A549 (cell line): ENCODE measurements at regions not wholly inside any gene's neighbourhood (a gene's known extent, or its start where the extent isn't known, plus 50 kb on each side); places are given as distances from the start of the nearest gene placed in this dataset.

Experiments
- ATAC-seq, 2 experiments: fragments of 200-7000 bp in 1 of 2; fragments of >200 bp in 1 of 2; cut with Nextera tagmentation in 1 of 2; cut with Tn5 transposase in 1 of 2; 3 replicates each; pipeline versions ENCODE4 v1.8.0 to v1.9.1; 2018 to 2020; ENCODE audit warnings: mild to moderate bottlenecking in 1 of 2, moderate library complexity in 1 of 2
- CTCF ChIA-PET: fragments of 300-600 bp; sonication (Branson Sonifier 250); formaldehyde crosslinking; extraction: SDS; loops from one replicate; lab custom pipeline; 2021; ENCODE audit warnings: antibody characterized with exemption, inconsistent platforms; lab: Yijun Ruan, JAX
- POLR2A ChIA-PET: fragments of 350-600 bp; formaldehyde crosslinking; extraction: SDS; loops from one replicate; lab custom pipeline; 2021; ENCODE audit warnings: antibody characterized with exemption, inconsistent platforms; lab: Yijun Ruan, JAX
- DNase-seq, 2 experiments: peaks; one replicate each; pipeline versions ENCODE4 v3.0.0 to v3.0.0-alpha.2; 2011 to 2016; ENCODE audit warnings: low read depth in 1 of 2, low spot score in 1 of 2
- FAIRE-seq: peaks from 2 replicates; lab custom pipeline; 2011; peaks lifted over from hg19 to GRCh38; lab: Jason Lieb, UNC
- H3K27ac ChIP-seq, 2 experiments: fragments of >200 bp; sonication (Bioruptor Twin); formaldehyde crosslinking; 3 replicates each; pipeline ENCODE4 v1.5.1; 2016 to 2017
- H3K4me1 ChIP-seq: fragments of >200 bp; sonication (Bioruptor Twin); formaldehyde crosslinking; 3 replicates; pipeline ENCODE4 v1.6.1; 2016
- H3K4me2 ChIP-seq: fragments of >200 bp; sonication (Bioruptor Twin); formaldehyde crosslinking; 3 replicates; pipeline ENCODE4 v1.6.1; 2016
- H3K4me3 ChIP-seq: fragments of >200 bp; sonication (Bioruptor Twin); formaldehyde crosslinking; 3 replicates; pipeline ENCODE4 v1.5.1; 2016
- H3K9me3 ChIP-seq: fragments of >200 bp; sonication (Bioruptor Twin); formaldehyde crosslinking; 3 replicates; pipeline ENCODE4 v1.6.1; 2016
- ATOH8 ChIP-seq: fragments of 250-450 bp; sonication (Bioruptor Pico); IDR thresholded peaks from 2 replicates; pipeline ENCODE4 v1.5.0; 2020; ENCODE audit warnings: low read depth, mild to moderate bottlenecking, moderate library complexity
- BHLHE40 ChIP-seq: IDR thresholded peaks from 2 replicates; pipeline ENCODE4 v1.6.1; 2012; ENCODE audit warnings: low read depth, low read length, inconsistent platforms
- CBX8 ChIP-seq: fragments of 200-600 bp; sonication (generic); IDR thresholded peaks from 2 replicates; pipeline ENCODE4 v1.6.1; 2016
- CEBPB ChIP-seq, 2 experiments: fragments of >200 bp in 1 of 2; sonication (Bioruptor Twin) in 1 of 2; formaldehyde crosslinking in 1 of 2; IDR thresholded peaks; 2 replicates each; pipeline ENCODE4 v1.6.1; 2012 to 2016
- CHD4 ChIP-seq: fragments of 200-600 bp; sonication (generic); IDR thresholded peaks from 2 replicates; pipeline ENCODE4 v1.6.1; 2016; ENCODE audit warnings: antibody characterized with exemption, mild to moderate bottlenecking, borderline replicate concordance
- EP300 ChIP-seq, 2 experiments: fragments of >200 bp; sonication (Bioruptor Twin); formaldehyde crosslinking; IDR thresholded peaks; 2 replicates in 1 of 2; 3 replicates in 1 of 2; pipeline ENCODE4 v1.6.1; 2016 to 2017
- FOSL2 ChIP-seq, 2 experiments: fragments of 450-650 bp in 1 of 2; fragments of >200 bp in 1 of 2; sonication (Bioruptor Twin) in 1 of 2; formaldehyde crosslinking; IDR thresholded peaks; 2 replicates each; pipeline versions ENCODE4 v1.5.0 to v1.6.1; 2016 to 2020; ENCODE audit warnings: mild to moderate bottlenecking in 1 of 2, moderate library complexity in 1 of 2
- GATA3 ChIP-seq: IDR thresholded peaks from 2 replicates; pipeline ENCODE4 v1.6.1; 2012; ENCODE audit warnings: borderline replicate concordance
- HDAC2 ChIP-seq: fragments of 200-600 bp; sonication (generic); IDR thresholded peaks from 2 replicates; pipeline ENCODE4 v1.6.1; 2016
- HOXB5 ChIP-seq: fragments of 250-450 bp; sonication (Bioruptor Pico); IDR thresholded peaks from 2 replicates; pipeline ENCODE4 v1.5.0; 2020; ENCODE audit warnings: mild to moderate bottlenecking, moderate library complexity
- JUN ChIP-seq, 2 experiments: fragments of >200 bp; sonication (Bioruptor Twin); formaldehyde crosslinking; IDR thresholded peaks; 2 replicates in 1 of 2; 3 replicates in 1 of 2; pipeline ENCODE4 v1.6.1; 2016 to 2017
- JUNB ChIP-seq: fragments of >200 bp; sonication (Bioruptor Twin); formaldehyde crosslinking; IDR thresholded peaks from 2 replicates; pipeline ENCODE4 v1.6.1; 2016
- KDM5A ChIP-seq: fragments of 200-600 bp; sonication (generic); IDR thresholded peaks from 2 replicates; pipeline ENCODE4 v1.6.1; 2016; ENCODE audit warnings: antibody characterized with exemption, mild to moderate bottlenecking
- MAX ChIP-seq: IDR thresholded peaks from 2 replicates; pipeline ENCODE4 v1.6.1; 2012
- MYC ChIP-seq: IDR thresholded peaks from 2 replicates; pipeline ENCODE4 v1.6.1; 2012; ENCODE audit warnings: mild to moderate bottlenecking, inconsistent platforms, low read length, improper control_type of control experiment, borderline replicate concordance
- NR3C1 ChIP-seq: fragments of >200 bp; sonication (Bioruptor Twin); formaldehyde crosslinking; IDR thresholded peaks from 3 replicates; pipeline ENCODE4 v1.6.1; 2017
- PBX3 ChIP-seq: IDR thresholded peaks from 2 replicates; pipeline ENCODE4 v1.6.1; 2012
- RAD21 ChIP-seq, 2 experiments: fragments of >200 bp in 1 of 2; sonication (Bioruptor Twin) in 1 of 2; formaldehyde crosslinking in 1 of 2; IDR thresholded peaks in 1 of 2; conservative IDR thresholded peaks in 1 of 2; 2 replicates in 1 of 2; 3 replicates in 1 of 2; pipeline ENCODE4 v1.6.1; 2012 to 2018; ENCODE audit warnings: inconsistent platforms in 1 of 2
- RARB ChIP-seq: fragments of 250-450 bp; sonication (Bioruptor Pico); IDR thresholded peaks from 2 replicates; pipeline ENCODE4 v1.8.0; 2021; ENCODE audit warnings: mild to moderate bottlenecking, moderate library complexity
- RFX5 ChIP-seq: fragments of 450-650 bp; IDR thresholded peaks from 2 replicates; pipeline ENCODE4 v1.7.1; 2014; ENCODE audit warnings: antibody characterized with exemption, mild to moderate bottlenecking, moderate library complexity
- SMC3 ChIP-seq: fragments of >200 bp; sonication (Bioruptor Twin); formaldehyde crosslinking; IDR thresholded peaks from 3 replicates; pipeline ENCODE4 v1.6.1; 2018; ENCODE audit warnings: inconsistent platforms
- WGBS: methylation state at CpG from one replicate; pipeline ENCODE4 v1.1.6; 2017; ENCODE audit errors: missing lambda C conversion rate; 5-methylcytosine and 5-hydroxymethylcytosine counted together
- TF ChIP-seq, protein P1 (sequence below): fragments of 250-450 bp; sonication (Bioruptor Pico); IDR thresholded peaks from 2 replicates; pipeline ENCODE4 v1.5.0; 2021; ENCODE audit warnings: mild to moderate bottlenecking, moderate library complexity, borderline replicate concordance
- TF ChIP-seq, protein P2 (sequence below): IDR thresholded peaks from 2 replicates; pipeline ENCODE4 v1.6.1; 2012; ENCODE audit warnings: low read depth, borderline replicate concordance
- TF ChIP-seq, protein P3 (sequence below): fragments of >200 bp; sonication (Bioruptor Twin); formaldehyde crosslinking; IDR thresholded peaks from 2 replicates; pipeline ENCODE4 v1.6.1; 2016

DNA sequence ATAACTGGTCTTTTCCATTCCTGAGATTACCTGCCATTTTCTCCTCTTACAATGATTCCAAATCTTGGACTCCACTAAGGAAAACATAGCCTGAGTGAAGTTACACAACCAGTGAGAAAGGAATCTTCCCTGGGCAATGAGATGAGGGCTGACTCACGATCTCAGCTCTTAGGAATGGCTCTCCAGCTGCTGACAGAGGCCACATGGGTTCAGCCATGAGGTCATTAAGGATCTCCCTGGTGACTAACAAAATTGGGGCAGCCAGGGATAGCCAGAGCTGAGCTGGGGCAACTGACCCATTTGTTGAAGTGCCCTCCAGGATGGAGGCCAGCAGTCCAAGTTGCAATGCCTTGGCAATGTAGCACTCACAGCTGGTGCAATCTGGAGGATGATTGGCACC, 78.7 kb upstream of the MKLN1 start:
- no peak for FAIRE-seq
- no peak overlapping the region for H3K4me3 ChIP-seq
- ChIA-PET POLR2A (no interaction called here), CTCF (interaction anchor here (0.6 kb wide), 1 partner anchor 205 kb away, joined by 3 read pairs; no protein-coding TSS in a partner anchor)
- peak; percentile 90 to 96 for ATAC-seq
- H3K4me2 ChIP-seq = peak overlapping the region; percentile 67
- peak overlapping the region; percentile 74 to 86 for H3K27ac ChIP-seq
- H3K4me1 ChIP-seq = peaks cover 49% of the 10 kb centered on the region
- 0% methylated on average over 1 of the region's 1 CpG for WGBS
- DNase-seq = peak; percentile 83 to 90
- peaks cover 14% of the 10 kb centered on the region for H3K9me3 ChIP-seq
- TF ChIP-seq JUNB (peak; percentile 76), RAD21 (conservative IDR thresholded peaks at IDR 0.05 in 1 of 2, IDR thresholded peaks at IDR 0.05 in 1 of 2) (peak in 1 of 2 experiments; percentile 28), SMC3 (peak; percentile 31; the same call in 1 of the 3 replicates), CEBPB (IDR thresholded peaks at IDR 0.05) (peak; percentile 57 to 90), FOSL2 (IDR thresholded peaks at IDR 0.05) (peak; percentile 70), FOSL2 (CRISPR knock-in tag; IDR thresholded peaks at IDR 0.05) (peak; percentile 87), JUN (IDR thresholded peaks at IDR 0.05) (peak; percentile 37 to 52; a peak in 1 of 5 replicates), BHLHE40 (no peak), MAX (peak; percentile 89), ATOH8 (CRISPR knock-in tag) (0 out of 2 replicates have a peak, but pooled peaks have one; percentile 41), PBX3 (0 out of 2 replicates have a peak, but pooled peaks have one; percentile 40), GATA3 (peak; percentile 55; the same call in 1 of the 2 replicates), MYC (no peak), EP300 (IDR thresholded peaks at IDR 0.05) (peak in 1 of 2 experiments; percentile 38; a peak in 2 of 5 replicates)
- TF ChIP-seq, protein P1, sequence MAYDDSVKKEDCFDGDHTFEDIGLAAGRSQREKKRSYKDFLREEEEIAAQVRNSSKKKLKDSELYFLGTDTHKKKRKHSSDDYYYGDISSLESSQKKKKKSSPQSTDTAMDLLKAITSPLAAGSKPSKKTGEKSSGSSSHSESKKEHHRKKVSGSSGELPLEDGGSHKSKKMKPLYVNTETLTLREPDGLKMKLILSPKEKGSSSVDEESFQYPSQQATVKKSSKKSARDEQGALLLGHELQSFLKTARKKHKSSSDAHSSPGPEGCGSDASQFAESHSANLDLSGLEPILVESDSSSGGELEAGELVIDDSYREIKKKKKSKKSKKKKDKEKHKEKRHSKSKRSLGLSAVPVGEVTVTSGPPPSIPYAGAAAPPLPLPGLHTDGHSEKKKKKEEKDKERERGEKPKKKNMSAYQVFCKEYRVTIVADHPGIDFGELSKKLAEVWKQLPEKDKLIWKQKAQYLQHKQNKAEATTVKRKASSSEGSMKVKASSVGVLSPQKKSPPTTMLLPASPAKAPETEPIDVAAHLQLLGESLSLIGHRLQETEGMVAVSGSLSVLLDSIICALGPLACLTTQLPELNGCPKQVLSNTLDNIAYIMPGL (CRISPR knock-in tag) = no peak
- TF ChIP-seq, protein P2, sequence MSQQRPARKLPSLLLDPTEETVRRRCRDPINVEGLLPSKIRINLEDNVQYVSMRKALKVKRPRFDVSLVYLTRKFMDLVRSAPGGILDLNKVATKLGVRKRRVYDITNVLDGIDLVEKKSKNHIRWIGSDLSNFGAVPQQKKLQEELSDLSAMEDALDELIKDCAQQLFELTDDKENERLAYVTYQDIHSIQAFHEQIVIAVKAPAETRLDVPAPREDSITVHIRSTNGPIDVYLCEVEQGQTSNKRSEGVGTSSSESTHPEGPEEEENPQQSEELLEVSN = no peak

DNA sequence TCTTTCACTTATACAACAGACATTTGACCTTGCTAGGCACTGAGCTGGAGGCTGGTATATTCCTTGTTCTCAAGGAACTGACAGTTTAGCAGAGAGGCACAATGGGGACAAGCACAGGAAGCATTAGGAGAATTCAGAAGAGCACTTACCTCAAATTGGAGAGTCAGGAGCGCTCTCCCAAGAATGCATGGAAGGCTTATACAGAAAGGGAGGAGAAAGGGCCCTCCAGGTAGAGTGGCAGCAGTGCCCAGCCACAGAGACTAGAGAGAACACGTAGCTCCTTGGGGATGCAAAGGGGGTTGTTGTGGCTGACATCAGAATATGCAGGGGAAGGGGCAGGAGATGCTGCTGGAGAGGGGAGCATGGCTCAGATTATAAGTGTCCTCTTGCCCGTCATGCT, 78.2 kb upstream of the MKLN1 start:
- ChIA-PET CTCF (interaction anchor here (0.6 kb wide), 1 partner anchor 205 kb away, joined by 3 read pairs; no protein-coding TSS in a partner anchor), POLR2A (no interaction called here)
- ATAC-seq (no peak), FAIRE-seq (no peak), DNase-seq (no peak)
- WGBS = 94% methylated on average over 3 of the region's 3 CpGs
- H3K9me3 ChIP-seq = peaks cover 18% of the 10 kb centered on the region
- H3K4me1 ChIP-seq = peaks cover 44% of the 10 kb centered on the region
- H3K4me2 ChIP-seq = peak overlapping the region; percentile 67
- TF ChIP-seq CBX8 = no peak
- TF ChIP-seq, protein P3, sequence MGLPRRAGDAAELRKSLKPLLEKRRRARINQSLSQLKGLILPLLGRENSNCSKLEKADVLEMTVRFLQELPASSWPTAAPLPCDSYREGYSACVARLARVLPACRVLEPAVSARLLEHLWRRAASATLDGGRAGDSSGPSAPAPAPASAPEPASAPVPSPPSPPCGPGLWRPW = no peak
- no peak for TF ChIP-seq CEBPB (IDR thresholded peaks at IDR 0.05)
- no peak for TF ChIP-seq RFX5
- no peak for TF ChIP-seq HDAC2
- no peak for TF ChIP-seq NR3C1
- TF ChIP-seq JUNB = no peak
- TF ChIP-seq KDM5A = no peak
- TF ChIP-seq CHD4 = no peak
- TF ChIP-seq, protein P1 (CRISPR knock-in tag) = no peak
- no peak for TF ChIP-seq RARB (CRISPR knock-in tag)
- no peak for TF ChIP-seq HOXB5 (CRISPR knock-in tag)
- peak overlapping the region; percentile 74 to 86 for H3K27ac ChIP-seq
- H3K4me3 ChIP-seq = no peak overlapping the region
